ENCODE measurements at regions not wholly inside any gene's neighbourhood (a gene's known extent, or its start where the extent isn't known, plus 50 kb on each side); places are given as distances from the start of the nearest gene placed in this dataset.

- TF ChIP-seq ZBTB2 (CRISPR knock-in tag; IDR thresholded peaks at IDR 0.05; ENCODE audit: low read depth) (0 out of 2 replicates have a peak, but pooled peaks have one; percentile 36), CREB3 (CRISPR knock-in tag; IDR thresholded peaks at IDR 0.05) (peak; percentile 87), TFDP1 (CRISPR knock-in tag; IDR thresholded peaks at IDR 0.05; ENCODE audit: borderline replicate concordance) (no peak), TAF1 (CRISPR knock-in tag; IDR thresholded peaks at IDR 0.05) (peak; percentile 96), RFX1 (IDR thresholded peaks at IDR 0.05) (no peak), TFDP2 (CRISPR knock-in tag; IDR thresholded peaks at IDR 0.05) (no peak), ZNF30 (CRISPR knock-in tag; IDR thresholded peaks at IDR 0.05) (no peak), ZNF44 (CRISPR knock-in tag; IDR thresholded peaks at IDR 0.05) (0 out of 2 replicates have a peak, but pooled peaks have one; percentile 86), ZNF264 (CRISPR knock-in tag; IDR thresholded peaks at IDR 0.05) (peak; percentile 80; the same call in 1 of the 2 replicates), YY1 (IDR thresholded peaks at IDR 0.05; ENCODE audit: insufficient read depth, insufficient replicate concordance, low read depth, low read length) (peak; percentile 95), MBD4 (IDR thresholded peaks at IDR 0.05; ENCODE audit: borderline replicate concordance, low read length) (0 out of 2 replicates have a peak, but pooled peaks have one; percentile 18), SYNCRIP (IDR thresholded peaks at IDR 0.05; ENCODE audit: insufficient read depth, low read depth, low read length) (no peak), KLF15 (CRISPR knock-in tag; IDR thresholded peaks at IDR 0.05; ENCODE audit: borderline replicate concordance) (no peak), GABPA (IDR thresholded peaks at IDR 0.05; ENCODE audit: low read depth, low read length) (0 out of 2 replicates have a peak, but pooled peaks have one; percentile 12), GABPA (CRISPR knock-in tag; IDR thresholded peaks at IDR 0.05; ENCODE audit: low read depth) (peak; percentile 84), NKX3-1 (CRISPR knock-in tag; IDR thresholded peaks at IDR 0.05) (peak; percentile 87), SNAI1 (CRISPR knock-in tag; IDR thresholded peaks at IDR 0.05; ENCODE audit: borderline replicate concordance) (no peak), ARNT (IDR thresholded peaks at IDR 0.05) (no peak), MYC (CRISPR knock-in tag; IDR thresholded peaks at IDR 0.05; ENCODE audit: borderline replicate concordance) (peak; percentile 78)
- TF ChIP-seq, protein P1, sequence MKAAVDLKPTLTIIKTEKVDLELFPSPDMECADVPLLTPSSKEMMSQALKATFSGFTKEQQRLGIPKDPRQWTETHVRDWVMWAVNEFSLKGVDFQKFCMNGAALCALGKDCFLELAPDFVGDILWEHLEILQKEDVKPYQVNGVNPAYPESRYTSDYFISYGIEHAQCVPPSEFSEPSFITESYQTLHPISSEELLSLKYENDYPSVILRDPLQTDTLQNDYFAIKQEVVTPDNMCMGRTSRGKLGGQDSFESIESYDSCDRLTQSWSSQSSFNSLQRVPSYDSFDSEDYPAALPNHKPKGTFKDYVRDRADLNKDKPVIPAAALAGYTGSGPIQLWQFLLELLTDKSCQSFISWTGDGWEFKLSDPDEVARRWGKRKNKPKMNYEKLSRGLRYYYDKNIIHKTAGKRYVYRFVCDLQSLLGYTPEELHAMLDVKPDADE (CRISPR knock-in tag; IDR thresholded peaks at IDR 0.05): no peak
- TF ChIP-seq, protein P2, sequence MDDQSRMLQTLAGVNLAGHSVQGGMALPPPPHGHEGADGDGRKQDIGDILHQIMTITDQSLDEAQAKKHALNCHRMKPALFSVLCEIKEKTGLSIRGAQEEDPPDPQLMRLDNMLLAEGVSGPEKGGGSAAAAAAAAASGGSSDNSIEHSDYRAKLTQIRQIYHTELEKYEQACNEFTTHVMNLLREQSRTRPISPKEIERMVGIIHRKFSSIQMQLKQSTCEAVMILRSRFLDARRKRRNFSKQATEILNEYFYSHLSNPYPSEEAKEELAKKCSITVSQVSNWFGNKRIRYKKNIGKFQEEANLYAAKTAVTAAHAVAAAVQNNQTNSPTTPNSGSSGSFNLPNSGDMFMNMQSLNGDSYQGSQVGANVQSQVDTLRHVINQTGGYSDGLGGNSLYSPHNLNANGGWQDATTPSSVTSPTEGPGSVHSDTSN (CRISPR knock-in tag; IDR thresholded peaks at IDR 0.05; ENCODE audit: borderline replicate concordance): no peak
Observed at GRCh38 chr2:78541451-78542267, 483.8 kb upstream of the REG3G start (continued).

Measured in HepG2 (cell line).